ENCODE measurements at regions not wholly inside any gene's neighbourhood (a gene's known extent, or its start where the extent isn't known, plus 50 kb on each side); places are given as distances from the start of the nearest gene placed in this dataset.
A peak's percentile ranks its signal among the peaks of the same experiment; 100 is the strongest.
"Not testable (repeated sequence)": the region's sequence is repeated elsewhere in the genome, so short reads cannot be mapped to it uniquely, and the experiment has no call there.

GRCh38 chr18:49731860-49732311 is 81.4 kb downstream of the ACAA2 start:
- DNase-seq = no peak

GRCh38 chr18:49731421-49731841 is 81.9 kb downstream of the ACAA2 start:
- DNase-seq = no peak

- no peak for DNase-seq
These were observed 82.4 kb downstream of the ACAA2 start for GRCh38 chr18:49730951-49731391.

DNA sequence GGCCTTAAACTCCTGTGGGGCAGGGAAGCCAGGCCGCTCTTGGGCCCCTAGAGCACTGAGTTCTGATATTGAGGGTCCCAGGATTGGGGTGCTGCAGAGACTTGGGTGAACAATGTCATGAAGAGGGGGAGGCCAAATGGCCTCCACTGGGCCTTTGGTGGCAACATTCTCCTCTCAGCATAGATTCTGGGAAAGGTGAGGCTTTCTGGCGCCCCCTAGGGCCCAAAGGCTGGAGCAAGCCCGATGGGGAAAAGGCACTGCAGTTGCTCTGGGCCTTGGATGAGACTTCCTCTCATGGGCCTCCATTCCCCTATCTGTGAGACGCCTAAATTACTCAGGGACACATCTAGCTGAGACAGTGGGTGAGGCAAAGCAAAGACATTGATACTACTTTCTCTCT is 84.8 kb downstream of the ACAA2 start:
- DNase-seq = no peak

GRCh38 chr18:49727816-49728215 is 85.5 kb downstream of the ACAA2 start:
- DNase-seq = no peak

- DNase-seq = no peak
These were observed 86.7 kb downstream of the ACAA2 start for GRCh38 chr18:49726675-49726963.

- DNase-seq = peak; percentile 78
These were observed 87.3 kb downstream of the ACAA2 start for GRCh38 chr18:49725809-49726674.

GRCh38 chr18:49723648-49724180 is 89.6 kb downstream of the ACAA2 start:
- no peak for DNase-seq

- no peak for DNase-seq
These were observed 90.9 kb downstream of the ACAA2 start for GRCh38 chr18:49722477-49722876.

DNA sequence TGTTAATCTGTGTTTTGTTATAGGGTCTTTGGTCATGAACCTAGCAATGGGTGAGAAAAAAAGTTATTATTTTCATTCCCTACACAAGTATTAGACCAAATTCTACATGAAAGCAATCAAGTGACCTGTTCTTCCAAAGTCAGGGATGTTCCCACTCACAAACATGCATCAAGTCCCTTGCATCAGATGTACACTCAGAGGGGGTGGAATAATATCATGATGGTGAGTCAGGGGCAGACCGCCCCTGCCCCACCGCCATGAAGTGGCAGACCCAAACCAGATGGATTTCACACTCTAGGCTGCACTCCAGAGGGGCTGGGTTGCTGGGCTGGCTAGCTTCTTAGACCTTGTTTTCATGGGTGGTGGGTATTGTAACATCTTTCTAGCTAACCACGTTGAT is 91.4 kb downstream of the ACAA2 start:
- DNase-seq = no peak

DNA sequence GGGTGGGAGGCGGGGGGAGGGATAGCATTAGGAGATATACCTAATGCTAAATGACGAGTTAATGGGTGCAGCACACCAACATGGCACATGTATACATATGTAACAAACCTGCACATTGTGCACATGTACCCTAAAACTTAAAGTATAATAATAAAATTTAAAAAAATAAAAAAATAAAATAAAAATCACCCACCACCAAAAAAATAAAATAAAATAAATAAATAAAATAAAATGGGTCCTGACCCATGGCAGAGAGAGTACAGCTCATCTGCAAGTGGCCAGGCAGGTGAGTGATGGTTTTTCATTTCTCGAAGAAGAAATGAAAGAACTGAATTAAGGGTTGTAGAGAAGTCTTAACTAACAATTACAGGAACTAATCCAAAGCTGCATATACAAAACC is 92.4 kb downstream of the ACAA2 start:
- not testable (repeated sequence) for DNase-seq

DNA sequence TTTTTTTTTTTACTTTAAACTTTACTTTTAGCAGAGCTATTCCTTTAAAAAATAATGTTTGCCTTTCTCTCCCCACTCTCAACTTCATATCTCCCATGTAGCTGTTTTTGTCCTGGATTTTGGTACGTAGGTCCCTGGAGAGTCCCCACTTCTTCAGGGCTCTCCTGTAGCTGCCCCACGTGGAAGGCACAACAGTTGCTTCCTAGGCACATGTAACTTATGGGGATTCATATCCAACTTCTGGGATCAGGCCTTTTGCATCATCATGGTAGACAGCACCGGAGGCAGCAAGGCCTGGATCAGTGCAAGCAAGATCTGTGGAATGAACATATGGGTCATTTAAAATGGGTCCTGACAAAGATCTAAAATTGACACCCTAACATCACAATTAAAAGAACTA is 95.7 kb downstream of the ACAA2 start:
- no peak for DNase-seq

DNA sequence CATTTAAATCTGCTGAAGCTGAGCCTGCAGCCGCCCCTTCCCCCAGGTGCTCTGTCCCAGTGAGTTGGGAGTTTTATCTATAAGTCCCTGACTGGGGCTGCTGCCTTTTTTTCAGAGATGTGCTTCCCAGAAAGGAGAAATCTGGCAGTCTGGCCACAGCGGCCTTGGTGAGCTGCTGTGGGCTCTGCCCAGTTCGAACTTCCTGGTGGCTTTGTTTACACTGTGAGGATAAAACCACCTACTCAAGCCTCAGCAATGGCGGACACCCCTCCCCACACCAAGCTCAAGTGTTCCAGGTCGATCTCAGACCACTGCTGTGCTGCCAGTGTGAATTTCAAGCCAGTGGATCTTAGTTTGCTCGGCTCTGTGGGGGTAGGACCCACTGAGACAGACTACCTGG is 97.3 kb downstream of the ACAA2 start:
- DNase-seq = no peak

DNA sequence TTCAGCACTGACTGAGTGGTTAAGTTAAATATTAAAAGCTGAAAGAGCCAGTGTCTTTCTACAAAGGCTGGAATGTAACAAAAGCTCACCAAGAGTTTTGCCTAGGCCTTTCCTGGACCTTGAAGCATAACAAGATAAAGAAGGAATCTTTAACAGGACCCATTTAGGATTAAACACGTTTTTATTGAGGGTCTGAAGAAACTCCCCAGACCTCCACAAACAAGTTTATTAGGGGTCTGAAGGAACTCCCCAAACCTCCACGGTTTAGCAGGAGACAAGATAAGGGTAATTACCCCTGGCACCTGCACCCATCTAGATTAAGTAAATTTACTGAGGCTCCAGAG is 104.0 kb downstream of the ACAA2 start:
- no peak for DNase-seq

DNA sequence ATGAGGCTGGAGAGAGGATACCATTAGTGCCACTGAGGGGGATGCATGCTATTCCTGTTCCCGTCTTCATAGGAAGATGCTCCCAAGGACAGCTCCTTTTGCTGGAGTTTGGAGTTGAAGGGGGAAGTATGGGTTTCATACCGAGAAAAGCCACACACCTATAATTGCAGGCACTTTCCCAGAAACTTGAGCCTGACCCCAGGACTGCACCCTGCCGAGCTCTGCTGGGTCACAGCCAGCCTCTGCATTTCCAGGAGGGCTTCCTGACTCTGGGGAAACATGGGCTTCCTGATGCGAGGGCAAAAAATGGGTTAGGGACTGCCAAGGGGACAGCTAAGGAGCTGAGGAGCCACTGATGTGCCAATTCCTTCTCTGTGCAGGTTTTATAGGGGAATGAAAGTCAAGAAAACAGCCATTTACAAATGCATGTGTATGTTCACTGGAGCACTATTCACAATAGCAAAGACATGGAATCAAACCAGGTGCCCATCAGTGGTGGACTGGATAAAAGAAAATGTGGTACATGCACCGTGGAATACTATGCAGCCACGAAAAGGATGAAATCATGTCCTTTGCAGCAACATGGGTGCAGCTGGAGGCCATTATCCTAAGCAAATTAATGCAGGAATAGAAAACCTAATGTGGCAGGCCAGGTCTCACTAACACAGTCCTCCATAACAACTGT is 104.5 kb downstream of the ACAA2 start:
- no peak for DNase-seq

DNA sequence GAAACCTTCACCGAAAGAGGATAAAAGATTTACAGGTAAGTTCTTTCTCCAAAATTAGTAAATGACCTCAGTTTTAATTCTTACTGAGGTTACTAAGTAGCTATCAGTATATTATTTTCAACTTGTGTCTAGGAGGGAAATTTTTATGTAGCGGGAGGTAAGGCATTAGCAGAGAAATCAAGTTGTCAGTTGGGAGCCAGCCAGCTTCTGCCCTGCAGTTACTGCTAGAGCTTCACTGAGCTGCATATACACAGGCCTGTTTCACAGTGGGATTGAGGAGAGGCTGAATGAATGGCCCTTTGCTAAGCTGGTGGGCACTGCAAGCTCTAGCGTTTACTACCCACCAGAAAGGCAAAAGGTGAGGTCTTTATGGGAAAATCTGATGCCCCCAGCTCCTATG is 105.7 kb downstream of the ACAA2 start:
- no peak for DNase-seq

DNA sequence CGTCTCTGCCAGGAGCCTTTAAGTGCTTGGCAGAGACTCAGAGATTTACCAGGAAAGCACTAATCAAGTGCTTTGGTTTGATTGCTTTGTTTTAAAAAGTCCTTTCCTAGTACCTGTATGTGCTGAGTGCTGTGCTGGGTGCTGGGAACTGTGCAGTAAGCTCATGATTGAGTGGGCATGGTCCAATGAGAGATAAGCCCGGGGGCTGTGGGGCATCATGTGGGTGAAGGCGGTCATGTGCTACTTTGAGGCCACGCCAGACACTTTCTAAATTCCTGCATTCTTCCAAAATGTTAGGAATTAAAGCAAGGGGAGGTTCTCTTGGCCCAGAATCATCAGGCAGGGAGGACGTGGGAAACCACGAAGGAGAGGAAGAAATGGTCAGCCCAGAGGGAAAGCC is 109.0 kb downstream of the ACAA2 start:
- no peak for DNase-seq

GRCh38 chr18:49701190-49701589 is 112.1 kb downstream of the ACAA2 start:
- DNase-seq = no peak

GRCh38 chr18:49699303-49699702 is 114.0 kb downstream of the ACAA2 start:
- no peak for DNase-seq

DNA sequence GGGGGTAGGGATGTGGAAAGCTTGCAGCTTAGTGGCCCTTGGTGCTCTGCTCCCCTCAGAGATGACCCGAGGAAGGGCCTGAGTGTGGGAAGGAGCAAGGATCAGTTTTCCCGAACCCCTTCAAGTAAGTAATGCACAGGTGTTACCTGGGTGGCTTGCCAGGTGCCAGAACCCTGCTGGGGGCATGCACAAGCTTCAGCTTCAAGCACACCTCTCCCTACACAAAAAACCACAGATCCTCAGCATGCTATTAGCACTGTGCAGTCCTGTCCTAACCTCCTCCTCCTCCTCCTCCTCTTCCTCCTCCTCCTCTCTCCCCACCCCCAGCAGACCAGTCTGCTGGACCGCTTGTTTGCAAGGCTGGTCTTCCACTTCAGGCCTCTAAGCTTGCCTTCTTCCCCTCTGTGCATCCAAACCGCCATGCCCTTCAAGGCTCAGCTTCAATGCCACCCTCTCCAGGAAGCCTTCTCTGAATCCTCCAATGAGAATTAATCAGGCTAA is 114.8 kb downstream of the ACAA2 start:
- no peak for DNase-seq

DNA sequence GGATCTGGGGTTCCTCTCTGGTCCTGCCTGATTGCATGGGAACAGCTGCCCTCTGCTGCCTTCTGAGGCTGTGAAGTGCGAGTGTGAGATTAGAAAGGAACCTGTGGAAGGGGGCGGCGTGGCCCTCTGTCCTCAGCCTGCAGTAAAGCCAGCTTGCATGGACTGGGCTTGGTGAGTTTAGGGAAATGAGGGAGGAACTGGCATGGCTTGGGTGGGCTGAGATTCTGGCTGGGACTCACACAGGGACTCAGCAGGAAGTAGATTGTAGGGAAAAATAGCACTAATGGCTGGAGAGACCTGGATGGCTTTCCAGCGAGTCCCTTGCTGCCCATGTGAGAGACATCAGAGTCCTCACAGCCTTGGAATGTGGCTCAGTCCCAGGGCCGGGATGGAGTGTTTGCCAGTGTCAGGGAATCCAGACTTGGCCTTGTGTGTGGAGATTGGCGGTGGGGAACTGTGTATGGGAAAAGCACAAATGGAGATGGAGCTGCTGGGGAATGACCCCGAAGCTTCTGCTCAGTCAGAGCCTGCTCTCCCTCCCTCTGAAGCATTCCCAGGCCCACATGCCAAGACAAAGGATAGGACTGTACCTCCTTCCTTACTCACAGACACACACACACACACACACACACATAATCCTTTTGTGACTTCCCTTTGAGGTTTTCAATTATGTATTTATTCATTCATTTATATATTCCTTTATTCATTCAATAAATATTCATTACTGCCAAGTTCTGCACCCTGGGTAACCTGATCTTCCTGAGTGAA is 115.4 kb downstream of the ACAA2 start:
- peak; percentile 59 for DNase-seq

GRCh38 chr18:49697049-49697448 is 116.3 kb downstream of the ACAA2 start:
- DNase-seq = no peak

DNA sequence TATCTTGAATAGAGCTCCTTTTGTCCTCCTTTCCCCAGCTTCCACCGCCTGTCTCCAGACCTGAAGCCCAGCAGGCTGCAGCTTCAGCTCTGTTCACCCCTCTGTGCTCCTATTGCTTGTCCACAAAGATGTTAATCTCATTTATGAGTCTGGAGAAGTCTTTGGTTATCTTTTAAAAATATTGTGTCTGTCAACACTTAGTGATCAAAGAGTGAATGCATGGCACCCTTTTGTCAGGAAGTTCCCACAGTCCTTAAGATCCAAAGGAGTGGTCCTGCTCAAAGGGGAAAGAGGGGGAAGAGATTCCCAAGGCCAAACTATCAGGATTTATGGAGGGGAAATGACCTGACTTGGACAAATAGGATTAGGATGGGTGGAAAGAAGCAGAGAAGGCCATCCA is 118.9 kb downstream of the ACAA2 start:
- no peak for DNase-seq
